WTC11 (cell line): ENCODE measurements at regions not wholly inside any gene's neighbourhood (a gene's known extent, or its start where the extent isn't known, plus 50 kb on each side); places are given as distances from the start of the nearest gene placed in this dataset.
A peak's percentile ranks its signal among the peaks of the same experiment; 100 is the strongest.

Experiments
- ATAC-seq: fragments of 200-7000 bp; cut with Tn5 transposase; 2 replicates; pipeline ENCODE4 v1.10.0; 2021; ENCODE audit warnings: mild to moderate bottlenecking, moderate library complexity
- CTCF ChIA-PET: fragments of 300-600 bp; sonication (Branson Sonifier 250); formaldehyde crosslinking; loops from one replicate; lab custom pipeline; 2021; ENCODE audit warnings: antibody characterized with exemption; lab: Charles Lee
- POLR2A ChIA-PET: fragments of 350-600 bp; sonication (Branson Sonifier 250); formaldehyde crosslinking; loops from one replicate; lab custom pipeline; 2021; ENCODE audit warnings: antibody characterized with exemption; lab: Charles Lee
- DNase-seq: peaks from one replicate; pipeline ENCODE4 v3.0.0; 2021; ENCODE audit warnings: low spot score
- H3K27ac Mint-ChIP-seq: 2 replicates; pipeline ENCODE4 v1.8.0; 2021; ENCODE audit warnings: mixed read lengths
- H3K27me3 Mint-ChIP-seq: 2 replicates; pipeline ENCODE4 v1.8.0; 2021; ENCODE audit warnings: low read depth, mild to moderate bottlenecking, moderate library complexity, mixed read lengths
- H3K36me3 Mint-ChIP-seq: 2 replicates; pipeline ENCODE4 v1.8.0; 2021; ENCODE audit warnings: mixed read lengths
- H3K4me1 Mint-ChIP-seq: 2 replicates; pipeline ENCODE4 v1.8.0; 2022; ENCODE audit warnings: mixed read lengths
- H3K4me3 Mint-ChIP-seq: 2 replicates; pipeline ENCODE4 v1.8.0; 2021; ENCODE audit warnings: mild to moderate bottlenecking, moderate library complexity, mixed read lengths
- H3K9me3 Mint-ChIP-seq: 2 replicates; pipeline ENCODE4 v1.8.0; 2021; ENCODE audit warnings: mixed read lengths
- AR ChIP-seq: fragments of 250-450 bp; sonication (Bioruptor Pico); IDR thresholded peaks from 2 replicates; pipeline ENCODE4 v1.9.0; 2021; ENCODE audit warnings: mild to moderate bottlenecking
- ATF2 ChIP-seq: sonication (generic); formaldehyde crosslinking; IDR thresholded peaks from 2 replicates; pipeline ENCODE4 v1.8.1; 2022; ENCODE audit warnings: low read depth, missing genetic modification reagents, borderline replicate concordance
- CTCF ChIP-seq: fragments of 200-600 bp; IDR thresholded peaks from 2 replicates; pipeline ENCODE4 v1.8.0; 2022; ENCODE audit warnings: antibody characterized with exemption
- ELF4 ChIP-seq: sonication (generic); formaldehyde crosslinking; IDR thresholded peaks from 2 replicates; pipeline ENCODE4 v1.8.1; 2022; ENCODE audit warnings: low read depth, mild to moderate bottlenecking, moderate library complexity, missing genetic modification reagents
- FOXP4 ChIP-seq: sonication (generic); formaldehyde crosslinking; IDR thresholded peaks from 2 replicates; pipeline ENCODE4 v1.8.0; 2022; ENCODE audit warnings: mild to moderate bottlenecking, missing genetic modification reagents
- GABPB1 ChIP-seq: sonication (generic); formaldehyde crosslinking; IDR thresholded peaks from 2 replicates; pipeline ENCODE4 v1.8.1; 2023; ENCODE audit warnings: mild to moderate bottlenecking, missing genetic modification reagents
- GRHL2 ChIP-seq: fragments of 250-450 bp; sonication (Bioruptor Pico); IDR thresholded peaks from 2 replicates; pipeline ENCODE4 v1.8.0; 2022; ENCODE audit warnings: mild to moderate bottlenecking, moderate library complexity; ENCODE audit not compliant: insufficient replicate concordance, severe bottlenecking
- HMGXB4 ChIP-seq: sonication (generic); formaldehyde crosslinking; IDR thresholded peaks from 2 replicates; pipeline ENCODE4 v1.8.1; 2023; ENCODE audit warnings: mild to moderate bottlenecking, moderate library complexity, missing genetic modification reagents
- JAZF1 ChIP-seq: fragments of 250-450 bp; sonication (Bioruptor Pico); IDR thresholded peaks from 2 replicates; pipeline ENCODE4 v1.9.0; 2021; ENCODE audit warnings: moderate library complexity, mild to moderate bottlenecking, inconsistent platforms
- SOX15 ChIP-seq: fragments of 250-450 bp; sonication (Bioruptor Pico); IDR thresholded peaks from 2 replicates; pipeline ENCODE4 v1.9.0; 2021; ENCODE audit warnings: mild to moderate bottlenecking
- USF1 ChIP-seq: sonication (generic); formaldehyde crosslinking; IDR thresholded peaks from 2 replicates; pipeline ENCODE4 v1.8.0; 2022; ENCODE audit warnings: mild to moderate bottlenecking, missing genetic modification reagents
- ZNF138 ChIP-seq: sonication (generic); formaldehyde crosslinking; conservative IDR thresholded peaks from 2 replicates; pipeline ENCODE4 v1.8.1; 2022; ENCODE audit warnings: mild to moderate bottlenecking, moderate library complexity, missing genetic modification reagents
- ZNF219 ChIP-seq: sonication (generic); formaldehyde crosslinking; IDR thresholded peaks from 2 replicates; pipeline ENCODE4 v1.8.0; 2023; ENCODE audit warnings: missing genetic modification reagents, mild to moderate bottlenecking, borderline replicate concordance
- ZNF317 ChIP-seq: sonication (generic); formaldehyde crosslinking; IDR thresholded peaks from 2 replicates; pipeline ENCODE4 v1.8.1; 2023; ENCODE audit warnings: low read depth, mild to moderate bottlenecking, moderate library complexity, missing genetic modification reagents, borderline replicate concordance
- ZNF396 ChIP-seq: fragments of 250-450 bp; sonication (Bioruptor Pico); IDR thresholded peaks from 2 replicates; pipeline ENCODE4 v1.8.0; 2021; ENCODE audit warnings: mild to moderate bottlenecking, moderate library complexity, borderline replicate concordance

GRCh38 chr2:121897335-121897970, 142.0 kb downstream of the TSN start:
- H3K4me3 Mint-ChIP-seq: no peak overlapping the region
- no peaks in the 10 kb centered on the region for H3K27me3 Mint-ChIP-seq
- no peaks in the 10 kb centered on the region for H3K36me3 Mint-ChIP-seq
- no peak for DNase-seq
- CTCF ChIA-PET: interaction anchor here (0.6 to 2.3 kb wide), 19 partner anchors 9 to 294 kb away, joined by 3 to 20 read pairs (median 4); no protein-coding TSS in a partner anchor
- ATAC-seq: peak; percentile 62
- no peaks in the 10 kb centered on the region for H3K4me1 Mint-ChIP-seq
- 0 out of 2 replicates have a peak, but pooled peaks cover 3% of the 10 kb centered on the region for H3K9me3 Mint-ChIP-seq
- POLR2A ChIA-PET: no interaction called here
- H3K27ac Mint-ChIP-seq: no peak overlapping the region
- no peak for TF ChIP-seq GABPB1 (CRISPR knock-in tag)
- TF ChIP-seq FOXP4: no peak
- no peak for TF ChIP-seq ZNF396 (CRISPR knock-in tag)
- no peak for TF ChIP-seq ELF4 (CRISPR knock-in tag)
- no peak for TF ChIP-seq GRHL2 (CRISPR knock-in tag)
- no peak for TF ChIP-seq ZNF138 (CRISPR knock-in tag)
- TF ChIP-seq HMGXB4: no peak
- TF ChIP-seq SOX15 (CRISPR knock-in tag): no peak
- no peak for TF ChIP-seq ATF2
- no peak for TF ChIP-seq ZNF219 (CRISPR knock-in tag)
- no peak for TF ChIP-seq ZNF317 (CRISPR knock-in tag)
- TF ChIP-seq USF1: no peak
- TF ChIP-seq JAZF1 (CRISPR knock-in tag): no peak
- TF ChIP-seq AR (CRISPR knock-in tag): no peak
- TF ChIP-seq CTCF: no peak
